HG03108 (cell line): ENCODE measurements at regions not wholly inside any gene's neighbourhood (a gene's known extent, or its start where the extent isn't known, plus 50 kb on each side); places are given as distances from the start of the nearest gene placed in this dataset.
A peak's percentile ranks its signal among the peaks of the same experiment; 100 is the strongest.
"Not testable (repeated sequence)": the region's sequence is repeated elsewhere in the genome, so short reads cannot be mapped to it uniquely, and the experiment has no call there.

ENCODE experiments used
- ATAC-seq: cut with Tn5 transposase; IDR thresholded peaks from one replicate; pipeline ENCODE4 v1.9.1; 2021; ENCODE audit warnings: moderate library complexity; ENCODE audit not compliant: unreplicated experiment

DNA sequence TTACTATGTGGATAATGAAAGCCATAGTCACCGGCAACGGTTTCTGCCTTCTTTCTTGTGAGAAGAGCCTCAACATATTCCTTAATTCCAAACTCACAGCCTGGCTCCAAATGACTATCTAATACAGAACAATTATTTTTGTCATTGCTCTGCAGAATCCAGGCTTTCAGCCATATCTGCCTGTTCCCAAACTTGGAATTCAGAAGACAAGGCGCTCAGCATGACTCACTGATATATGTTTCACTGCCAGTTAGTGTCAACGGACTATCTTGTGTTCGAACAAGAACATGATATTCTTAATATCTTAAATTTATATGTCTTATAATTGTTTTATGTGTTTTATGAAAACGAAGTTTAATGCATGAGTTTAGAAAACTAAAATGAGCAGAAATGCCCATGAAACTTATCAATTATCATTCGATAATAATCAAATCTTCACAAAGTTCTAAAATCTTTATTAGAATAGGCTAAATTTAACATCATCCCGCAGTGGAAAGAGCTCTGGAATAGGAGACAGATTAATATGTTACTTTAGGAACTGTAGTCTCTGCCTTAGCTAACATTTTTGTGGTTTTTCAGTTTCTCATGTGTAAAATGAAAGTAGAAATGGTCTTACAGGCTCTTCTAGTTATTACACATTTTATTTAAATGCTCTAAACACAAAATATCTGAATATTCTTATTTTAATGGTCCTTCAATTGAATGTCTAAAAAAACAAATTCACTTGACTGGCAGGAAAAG, 669.3 kb upstream of the GJE1 start:
- peak; percentile 89 for ATAC-seq

GRCh38 chr6:141460743-141461484, 671.8 kb upstream of the GJE1 start:
- no peak for ATAC-seq

GRCh38 chr6:141460245-141460644, 672.5 kb upstream of the GJE1 start:
- not testable (repeated sequence) for ATAC-seq

DNA sequence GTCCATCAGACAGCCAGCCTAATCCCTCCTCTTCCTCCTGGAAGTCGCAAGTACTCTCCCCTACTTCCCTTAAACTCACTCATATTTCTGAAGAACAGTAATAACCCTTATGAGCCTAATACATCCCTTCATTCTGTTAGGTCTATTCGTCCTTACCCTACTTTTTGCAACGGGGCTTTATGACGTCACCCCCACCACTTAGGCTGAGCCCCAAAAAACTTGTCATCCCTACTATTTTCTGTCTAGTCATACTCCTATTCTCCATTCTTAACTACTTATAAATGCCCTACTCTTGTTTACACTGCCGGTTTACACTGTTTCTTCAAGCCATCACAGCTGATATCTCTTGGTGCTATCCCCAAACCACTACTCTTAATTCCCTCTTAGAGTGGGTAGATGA, 674.7 kb upstream of the GJE1 start:
- ATAC-seq: not testable (repeated sequence)

GRCh38 chr6:141452354-141452686, 680.4 kb upstream of the GJE1 start:
- no peak for ATAC-seq

DNA sequence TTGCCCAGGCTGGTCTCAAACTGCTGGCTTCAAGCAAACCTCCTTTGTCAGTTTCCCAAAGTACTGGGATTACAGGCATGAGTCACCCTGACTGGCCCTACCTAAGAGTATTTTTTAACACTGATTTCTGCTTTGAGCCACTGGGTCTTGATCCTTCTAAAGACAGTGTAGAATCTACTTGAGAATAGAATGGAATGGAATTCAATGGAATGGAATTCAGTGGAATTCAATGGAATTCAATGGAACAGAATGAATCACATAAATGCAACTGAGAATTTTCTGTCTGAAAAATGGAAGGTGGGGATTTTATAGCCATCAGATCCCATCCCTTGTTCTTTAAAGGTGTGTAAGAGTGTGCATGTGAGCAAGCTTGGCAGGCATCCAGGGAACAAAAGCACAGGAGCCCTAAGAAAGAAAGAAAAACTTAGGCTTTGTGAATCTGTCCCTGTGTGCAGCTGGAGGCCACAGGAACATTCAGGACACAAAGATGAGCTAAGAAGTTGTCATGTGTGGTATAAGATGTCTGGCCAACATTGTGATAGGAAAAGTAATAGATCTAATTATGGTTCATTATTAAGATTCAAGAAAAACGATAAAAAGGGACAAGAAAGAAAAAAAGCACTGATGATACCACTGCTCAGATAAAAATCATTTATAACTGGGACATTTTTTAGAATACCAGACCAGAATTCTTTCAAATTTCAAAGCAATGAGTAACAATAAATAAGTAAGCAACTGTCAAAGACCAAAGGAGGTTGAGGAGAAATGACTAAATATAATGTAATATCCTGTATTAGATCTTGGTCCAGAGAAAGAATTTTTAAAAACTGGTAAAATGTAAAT, 681.0 kb upstream of the GJE1 start:
- no peak for ATAC-seq

DNA sequence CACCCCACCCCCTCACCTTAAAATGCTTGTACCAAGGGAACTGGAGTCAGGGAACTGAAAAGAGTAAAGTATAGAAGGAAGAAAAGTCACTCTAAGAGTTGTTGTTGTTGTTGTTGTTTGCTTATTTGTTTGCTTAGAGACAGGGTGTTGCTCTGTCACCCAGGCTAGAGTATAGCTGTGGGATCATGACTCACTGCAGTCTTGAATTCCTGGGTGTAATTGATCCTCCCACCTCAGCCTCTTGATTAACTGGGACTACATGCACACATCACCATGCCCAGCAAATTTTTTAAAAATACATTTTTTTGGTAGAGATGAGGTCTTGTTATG, 681.6 kb upstream of the GJE1 start:
- ATAC-seq: no peak

GRCh38 chr6:141445928-141446628, 686.6 kb upstream of the GJE1 start:
- no peak for ATAC-seq

GRCh38 chr6:141443668-141444289, 688.9 kb upstream of the GJE1 start:
- no peak for ATAC-seq

- ATAC-seq: no peak
Measured at GRCh38 chr6:141443032-141443431, 689.7 kb upstream of the GJE1 start.

DNA sequence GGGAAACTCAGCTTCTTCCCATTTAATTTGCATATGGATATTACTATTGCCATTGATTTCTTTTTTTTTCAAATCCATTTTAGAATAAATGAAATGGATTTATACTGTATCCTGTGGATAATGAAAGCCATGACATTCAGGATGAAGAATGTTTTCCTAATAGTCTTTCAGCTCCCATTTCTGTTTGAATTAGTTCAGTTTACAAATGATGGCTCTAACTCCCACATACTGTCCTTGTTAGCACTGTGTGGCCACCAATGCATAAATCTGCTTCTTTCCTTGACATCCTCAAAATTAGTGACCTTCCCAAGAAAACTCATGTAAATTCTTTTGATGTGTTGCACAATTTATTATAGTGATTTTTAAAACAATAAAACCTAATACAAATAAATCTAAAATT, 693.2 kb upstream of the GJE1 start:
- no peak for ATAC-seq

DNA sequence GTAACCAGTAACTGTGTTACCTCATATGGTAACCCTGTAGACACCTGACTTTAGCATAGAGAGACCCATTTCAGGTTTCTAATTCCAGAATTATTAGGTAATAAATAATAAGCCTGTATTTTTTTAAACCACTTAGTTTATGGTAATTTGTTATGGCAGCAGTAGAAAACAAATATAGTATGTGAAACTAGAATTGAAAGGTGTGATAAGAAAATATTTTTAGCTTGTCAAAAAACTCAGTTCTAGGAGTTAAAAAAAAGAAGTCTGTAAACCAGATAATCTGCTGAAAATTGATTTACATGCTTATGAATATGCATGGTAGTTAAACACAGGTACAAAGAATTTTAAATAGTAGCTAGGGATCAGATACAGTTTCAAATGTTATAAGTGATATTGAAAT, 695.0 kb upstream of the GJE1 start:
- peak; percentile 61 for ATAC-seq

DNA sequence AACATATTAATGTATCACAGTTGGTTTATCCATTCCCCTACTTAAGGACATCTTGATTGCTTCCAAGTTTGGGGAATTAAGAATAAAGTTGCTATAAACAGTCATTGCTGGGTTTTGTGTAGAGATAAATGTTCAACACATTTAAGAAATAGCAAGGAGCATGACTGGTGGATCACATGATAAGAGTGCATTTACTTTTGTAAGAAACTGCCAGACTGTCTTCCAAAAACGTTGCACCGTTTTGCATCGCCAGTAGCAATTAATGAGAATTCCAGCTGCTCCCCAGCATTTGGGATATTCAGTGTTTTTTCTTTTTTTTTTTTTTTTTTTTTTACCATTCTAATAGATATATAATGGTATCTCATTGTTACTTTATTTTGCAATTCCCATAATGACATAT, 695.7 kb upstream of the GJE1 start:
- ATAC-seq: no peak

DNA sequence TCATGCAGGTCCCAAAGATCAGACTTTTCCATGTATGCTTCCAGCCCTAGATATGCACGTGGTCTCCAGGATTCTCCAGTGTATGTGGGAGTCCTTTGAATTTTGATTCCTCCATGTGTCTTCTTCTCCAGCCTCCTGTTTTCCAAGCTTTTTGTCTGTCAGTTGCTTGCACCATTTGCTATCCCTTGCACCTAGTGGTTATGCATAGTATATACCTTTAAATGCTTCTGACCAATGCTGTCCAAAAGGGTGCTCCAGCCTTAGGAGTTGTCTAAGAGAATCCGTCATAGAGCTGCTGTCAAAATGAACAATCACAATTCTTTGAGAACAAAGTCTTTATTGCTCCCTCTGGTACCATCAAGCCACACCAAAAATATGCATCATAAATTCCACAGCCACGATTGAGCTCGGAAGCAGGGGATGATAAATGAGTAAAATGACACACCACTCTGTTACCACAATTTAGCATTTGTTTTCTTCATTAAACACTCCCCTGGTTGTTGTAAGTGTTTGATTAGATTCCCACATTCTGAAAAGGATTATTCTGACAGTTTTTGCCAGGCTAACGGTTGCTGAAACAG, 706.2 kb upstream of the GJE1 start:
- ATAC-seq: no peak

GRCh38 chr6:141421378-141421777, 711.3 kb upstream of the GJE1 start:
- ATAC-seq: no peak

DNA sequence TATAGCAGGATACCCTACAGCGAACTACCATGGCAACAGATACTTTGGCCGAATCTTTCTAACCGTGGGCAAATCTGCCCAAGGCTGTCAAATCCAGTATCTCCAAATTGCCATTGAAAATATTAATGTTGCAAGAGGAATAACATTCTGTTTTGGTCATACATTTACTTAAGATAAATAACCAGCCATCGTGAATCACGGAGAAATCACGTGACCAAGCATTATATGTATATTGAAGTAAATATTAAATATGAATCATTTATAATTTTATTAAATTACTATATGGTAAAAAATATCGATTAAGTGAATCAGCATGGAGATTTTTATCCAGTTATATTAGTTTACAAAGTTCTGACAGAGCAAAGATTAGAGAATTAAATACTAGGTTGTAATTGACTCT, 714.6 kb upstream of the GJE1 start:
- ATAC-seq: no peak

GRCh38 chr6:141415896-141416295, 716.8 kb upstream of the GJE1 start:
- ATAC-seq: no peak

- no peak for ATAC-seq
Measured at GRCh38 chr6:141413196-141413595, 719.5 kb upstream of the GJE1 start.

- ATAC-seq: no peak
Measured at GRCh38 chr6:141406761-141407160, 726.0 kb upstream of the GJE1 start.

- no peak for ATAC-seq
Measured at GRCh38 chr6:141403827-141404226, 728.9 kb upstream of the GJE1 start.

GRCh38 chr6:141403103-141403502, 729.6 kb upstream of the GJE1 start:
- ATAC-seq: no peak
